T-helper 2 cell treated with Interferon-gamma antibody and Interleukin-4, amounts not matched to agents 5 μg/mL and 100 μg/mL, for 36 hours (primary cell): ENCODE measurements at regions not wholly inside any gene's neighbourhood (a gene's known extent, or its start where the extent isn't known, plus 50 kb on each side); places are given as distances from the start of the nearest gene placed in this dataset.

Source experiments
- DNase-seq: peaks from one replicate; pipeline ENCODE4 v3.0.0; 2021; ENCODE audit warnings: low spot score
- H3K27ac Mint-ChIP-seq: one replicate; pipeline ENCODE4 v1.8.0; 2021; ENCODE audit warnings: mild to moderate bottlenecking, mixed read lengths
- H3K27me3 Mint-ChIP-seq: one replicate; pipeline ENCODE4 v1.8.0; 2021; ENCODE audit warnings: low read depth, mixed read lengths
- H3K36me3 Mint-ChIP-seq: one replicate; pipeline ENCODE4 v1.8.0; 2021; ENCODE audit warnings: low read depth, mixed read lengths
- H3K4me1 Mint-ChIP-seq: one replicate; pipeline ENCODE4 v1.8.0; 2021; ENCODE audit warnings: low read depth, mixed read lengths
- H3K4me3 Mint-ChIP-seq: one replicate; pipeline ENCODE4 v1.8.0; 2022; ENCODE audit warnings: mild to moderate bottlenecking, moderate library complexity, mixed read lengths
- H3K9me3 Mint-ChIP-seq: one replicate; pipeline ENCODE4 v1.8.0; 2021; ENCODE audit warnings: mixed read lengths

GRCh38 chr18:44039826-44040225 is 640.9 kb upstream of the SETBP1 start:
- Mint-ChIP-seq H3K4me3 (no peak overlapping the region), H3K27ac (no peak overlapping the region), H3K27me3 (no peaks in the 10 kb centered on the region), H3K36me3 (no peaks in the 10 kb centered on the region), H3K4me1 (no peaks in the 10 kb centered on the region), H3K9me3 (peaks cover 6% of the 10 kb centered on the region)
- DNase-seq: no peak

- peaks cover 6% of the 10 kb centered on the region for H3K9me3 Mint-ChIP-seq
- no peak overlapping the region for H3K27ac Mint-ChIP-seq
- no peaks in the 10 kb centered on the region for H3K4me1 Mint-ChIP-seq
- no peak for DNase-seq
- H3K4me3 Mint-ChIP-seq: no peak overlapping the region
- H3K27me3 Mint-ChIP-seq: no peaks in the 10 kb centered on the region
- H3K36me3 Mint-ChIP-seq: no peaks in the 10 kb centered on the region
Measured at GRCh38 chr18:44041553-44041952, 639.1 kb upstream of the SETBP1 start.

GRCh38 chr18:44041961-44042360 is 638.7 kb upstream of the SETBP1 start:
- no peak for DNase-seq
- H3K27me3 Mint-ChIP-seq: no peaks in the 10 kb centered on the region
- H3K4me1 Mint-ChIP-seq: no peaks in the 10 kb centered on the region
- no peak overlapping the region for H3K27ac Mint-ChIP-seq
- peaks cover 6% of the 10 kb centered on the region for H3K9me3 Mint-ChIP-seq
- H3K4me3 Mint-ChIP-seq: no peak overlapping the region
- H3K36me3 Mint-ChIP-seq: no peaks in the 10 kb centered on the region

GRCh38 chr18:44046376-44046975 is 634.2 kb upstream of the SETBP1 start:
- Mint-ChIP-seq H3K4me1 (no peaks in the 10 kb centered on the region), H3K4me3 (no peak overlapping the region), H3K36me3 (no peaks in the 10 kb centered on the region), H3K9me3 (peaks cover 3% of the 10 kb centered on the region), H3K27me3 (no peaks in the 10 kb centered on the region), H3K27ac (no peak overlapping the region)
- DNase-seq: no peak

- Mint-ChIP-seq H3K4me1 (no peaks in the 10 kb centered on the region), H3K27me3 (no peaks in the 10 kb centered on the region), H3K27ac (no peak overlapping the region), H3K9me3 (no peaks in the 10 kb centered on the region), H3K4me3 (no peak overlapping the region), H3K36me3 (no peaks in the 10 kb centered on the region)
- no peak for DNase-seq
Measured at GRCh38 chr18:44047585-44047984, 633.1 kb upstream of the SETBP1 start.

GRCh38 chr18:44048435-44048834 is 632.3 kb upstream of the SETBP1 start:
- no peak for DNase-seq
- Mint-ChIP-seq H3K9me3 (no peaks in the 10 kb centered on the region), H3K27ac (no peak overlapping the region), H3K36me3 (no peaks in the 10 kb centered on the region), H3K27me3 (no peaks in the 10 kb centered on the region), H3K4me1 (no peaks in the 10 kb centered on the region), H3K4me3 (no peak overlapping the region)

GRCh38 chr18:44048846-44049245 is 631.8 kb upstream of the SETBP1 start:
- Mint-ChIP-seq H3K27me3 (no peaks in the 10 kb centered on the region), H3K4me1 (no peaks in the 10 kb centered on the region), H3K36me3 (no peaks in the 10 kb centered on the region), H3K4me3 (no peak overlapping the region), H3K9me3 (no peaks in the 10 kb centered on the region), H3K27ac (no peak overlapping the region)
- DNase-seq: no peak

GRCh38 chr18:44051026-44051425 is 629.7 kb upstream of the SETBP1 start:
- H3K4me1 Mint-ChIP-seq: no peaks in the 10 kb centered on the region
- no peaks in the 10 kb centered on the region for H3K9me3 Mint-ChIP-seq
- H3K36me3 Mint-ChIP-seq: no peaks in the 10 kb centered on the region
- H3K27me3 Mint-ChIP-seq: no peaks in the 10 kb centered on the region
- no peak overlapping the region for H3K27ac Mint-ChIP-seq
- DNase-seq: no peak
- no peak overlapping the region for H3K4me3 Mint-ChIP-seq

GRCh38 chr18:44054514-44054913 is 626.2 kb upstream of the SETBP1 start:
- DNase-seq: no peak
- Mint-ChIP-seq H3K9me3 (peaks cover 3% of the 10 kb centered on the region), H3K27me3 (no peaks in the 10 kb centered on the region), H3K27ac (no peak overlapping the region), H3K4me3 (no peak overlapping the region), H3K4me1 (no peaks in the 10 kb centered on the region), H3K36me3 (no peaks in the 10 kb centered on the region)

- Mint-ChIP-seq H3K27ac (no peak overlapping the region), H3K36me3 (no peaks in the 10 kb centered on the region), H3K9me3 (peaks cover 7% of the 10 kb centered on the region), H3K4me1 (no peaks in the 10 kb centered on the region), H3K4me3 (no peak overlapping the region), H3K27me3 (no peaks in the 10 kb centered on the region)
- DNase-seq: no peak
Measured at GRCh38 chr18:44060197-44060596, 620.5 kb upstream of the SETBP1 start.

GRCh38 chr18:44061438-44061837 is 619.2 kb upstream of the SETBP1 start:
- Mint-ChIP-seq H3K4me1 (no peaks in the 10 kb centered on the region), H3K9me3 (peaks cover 7% of the 10 kb centered on the region), H3K27me3 (no peaks in the 10 kb centered on the region), H3K27ac (no peak overlapping the region), H3K36me3 (no peaks in the 10 kb centered on the region), H3K4me3 (no peak overlapping the region)
- DNase-seq: no peak

- Mint-ChIP-seq H3K4me1 (no peaks in the 10 kb centered on the region), H3K4me3 (no peak overlapping the region), H3K27me3 (no peaks in the 10 kb centered on the region), H3K27ac (no peak overlapping the region), H3K9me3 (peaks cover 7% of the 10 kb centered on the region), H3K36me3 (no peaks in the 10 kb centered on the region)
- DNase-seq: no peak
Measured at GRCh38 chr18:44062345-44062744, 618.3 kb upstream of the SETBP1 start.

GRCh38 chr18:44065206-44065605 is 615.5 kb upstream of the SETBP1 start:
- DNase-seq: no peak
- no peak overlapping the region for H3K4me3 Mint-ChIP-seq
- H3K4me1 Mint-ChIP-seq: no peaks in the 10 kb centered on the region
- H3K27me3 Mint-ChIP-seq: no peaks in the 10 kb centered on the region
- H3K36me3 Mint-ChIP-seq: no peaks in the 10 kb centered on the region
- peaks cover 4% of the 10 kb centered on the region for H3K9me3 Mint-ChIP-seq
- no peak overlapping the region for H3K27ac Mint-ChIP-seq

- H3K36me3 Mint-ChIP-seq: no peaks in the 10 kb centered on the region
- H3K4me1 Mint-ChIP-seq: no peaks in the 10 kb centered on the region
- H3K9me3 Mint-ChIP-seq: peaks cover 4% of the 10 kb centered on the region
- H3K4me3 Mint-ChIP-seq: no peak overlapping the region
- no peak for DNase-seq
- no peaks in the 10 kb centered on the region for H3K27me3 Mint-ChIP-seq
- no peak overlapping the region for H3K27ac Mint-ChIP-seq
Measured at GRCh38 chr18:44066541-44066940, 614.1 kb upstream of the SETBP1 start.

- Mint-ChIP-seq H3K4me3 (no peak overlapping the region), H3K27me3 (no peaks in the 10 kb centered on the region), H3K36me3 (no peaks in the 10 kb centered on the region), H3K9me3 (peaks cover 4% of the 10 kb centered on the region), H3K4me1 (no peaks in the 10 kb centered on the region), H3K27ac (no peak overlapping the region)
- DNase-seq: no peak
Measured at GRCh38 chr18:44067186-44067585, 613.5 kb upstream of the SETBP1 start.
